Type B pancreatic cell (in vitro differentiated cells): ENCODE measurements at regions not wholly inside any gene's neighbourhood (a gene's known extent, or its start where the extent isn't known, plus 50 kb on each side); places are given as distances from the start of the nearest gene placed in this dataset.

ENCODE experiments used
- DNase-seq: peaks from one replicate; pipeline ENCODE4 v3.0.0; 2021; ENCODE audit warnings: mixed read lengths; ENCODE audit not compliant: unreplicated experiment; ENCODE audit errors: extremely low spot score
- H3K27ac Mint-ChIP-seq: 2 replicates; pipeline ENCODE4 v1.8.0; 2021; ENCODE audit warnings: mild to moderate bottlenecking, mixed read lengths
- H3K27me3 Mint-ChIP-seq: 2 replicates; pipeline ENCODE4 v1.8.0; 2021; ENCODE audit warnings: mixed read lengths
- H3K36me3 Mint-ChIP-seq: 2 replicates; pipeline ENCODE4 v1.8.0; 2021; ENCODE audit warnings: mixed read lengths
- H3K4me1 Mint-ChIP-seq: one replicate; pipeline ENCODE4 v1.8.0; 2021; ENCODE audit warnings: mixed read lengths; ENCODE audit not compliant: unreplicated experiment
- H3K4me3 Mint-ChIP-seq: 2 replicates; pipeline ENCODE4 v1.8.0; 2021; ENCODE audit warnings: mild to moderate bottlenecking, mixed read lengths
- H3K9me3 Mint-ChIP-seq: 2 replicates; pipeline ENCODE4 v1.8.0; 2021; ENCODE audit warnings: mixed read lengths
- TF ChIP-seq, protein P1 (sequence below): fragments of 200-600 bp; sonication (generic); conservative IDR thresholded peaks from 2 replicates; pipeline ENCODE4 v1.5.0; 2021; ENCODE audit warnings: antibody characterized with exemption, mild to moderate bottlenecking

DNA sequence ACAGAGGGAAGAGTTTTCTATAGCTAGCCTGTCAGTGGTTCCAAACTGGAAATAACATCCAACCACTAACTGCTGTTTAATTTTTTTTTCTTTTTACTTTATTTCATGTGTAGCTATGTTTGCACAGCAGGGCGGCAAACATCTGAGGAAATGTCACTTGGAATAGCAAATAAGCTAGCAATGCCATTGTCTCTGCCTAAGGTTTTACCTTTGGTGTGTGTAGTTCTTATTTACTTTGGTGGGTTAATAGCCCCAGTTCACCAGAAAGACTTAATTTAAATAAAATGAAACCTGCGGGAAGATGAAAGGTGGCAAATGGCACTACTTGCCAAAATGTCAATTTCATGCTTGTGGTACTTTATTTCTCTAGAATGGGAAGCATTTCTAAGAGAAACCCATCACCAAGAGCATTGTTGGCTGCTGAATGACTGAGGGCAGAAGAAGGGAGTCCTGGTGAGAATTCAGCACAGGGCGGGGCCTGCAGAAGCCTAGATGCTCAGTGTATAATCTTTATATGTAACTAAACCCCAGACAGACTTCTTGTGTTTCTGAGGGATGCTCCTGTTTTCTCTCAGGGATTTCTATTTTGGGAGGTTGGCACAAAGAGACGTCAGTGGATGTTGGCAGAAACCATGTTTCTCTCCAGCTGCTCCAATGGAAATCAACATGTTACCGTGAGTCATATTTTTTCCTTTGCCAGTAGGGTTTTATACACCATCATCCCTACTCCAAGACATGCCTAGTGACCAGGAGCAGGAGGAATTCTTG lies 300.4 kb upstream of the NT5C1B start:
- no peak for DNase-seq
- Mint-ChIP-seq H3K27me3 (no peaks in the 10 kb centered on the region), H3K9me3 (no peaks in the 10 kb centered on the region), H3K4me1 (peaks cover 22% of the 10 kb centered on the region), H3K27ac (no peak overlapping the region), H3K4me3 (no peak overlapping the region), H3K36me3 (no peaks in the 10 kb centered on the region)
- TF ChIP-seq, protein P1, sequence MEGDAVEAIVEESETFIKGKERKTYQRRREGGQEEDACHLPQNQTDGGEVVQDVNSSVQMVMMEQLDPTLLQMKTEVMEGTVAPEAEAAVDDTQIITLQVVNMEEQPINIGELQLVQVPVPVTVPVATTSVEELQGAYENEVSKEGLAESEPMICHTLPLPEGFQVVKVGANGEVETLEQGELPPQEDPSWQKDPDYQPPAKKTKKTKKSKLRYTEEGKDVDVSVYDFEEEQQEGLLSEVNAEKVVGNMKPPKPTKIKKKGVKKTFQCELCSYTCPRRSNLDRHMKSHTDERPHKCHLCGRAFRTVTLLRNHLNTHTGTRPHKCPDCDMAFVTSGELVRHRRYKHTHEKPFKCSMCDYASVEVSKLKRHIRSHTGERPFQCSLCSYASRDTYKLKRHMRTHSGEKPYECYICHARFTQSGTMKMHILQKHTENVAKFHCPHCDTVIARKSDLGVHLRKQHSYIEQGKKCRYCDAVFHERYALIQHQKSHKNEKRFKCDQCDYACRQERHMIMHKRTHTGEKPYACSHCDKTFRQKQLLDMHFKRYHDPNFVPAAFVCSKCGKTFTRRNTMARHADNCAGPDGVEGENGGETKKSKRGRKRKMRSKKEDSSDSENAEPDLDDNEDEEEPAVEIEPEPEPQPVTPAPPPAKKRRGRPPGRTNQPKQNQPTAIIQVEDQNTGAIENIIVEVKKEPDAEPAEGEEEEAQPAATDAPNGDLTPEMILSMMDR, result no peak

DNA sequence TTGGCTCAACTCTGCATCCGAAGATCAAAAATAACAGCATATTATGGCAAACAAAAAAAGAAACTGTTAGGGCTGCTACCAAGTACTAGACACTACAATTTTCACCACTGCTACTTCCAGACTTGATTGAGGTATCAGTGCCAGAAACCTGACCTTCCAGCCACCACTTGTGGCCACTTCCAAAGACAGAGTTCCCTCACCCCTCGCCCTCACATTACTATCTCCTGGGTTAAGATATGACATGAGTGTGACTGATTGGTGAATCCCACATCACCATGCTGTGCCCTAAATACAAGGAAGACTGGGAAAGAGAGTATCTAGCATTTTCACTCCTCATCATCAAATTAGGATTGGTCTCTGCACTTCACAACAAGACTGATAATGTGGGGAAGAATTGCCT lies 296.1 kb upstream of the NT5C1B start:
- no peak for DNase-seq
- Mint-ChIP-seq H3K36me3 (no peaks in the 10 kb centered on the region), H3K4me3 (no peak overlapping the region), H3K27ac (no peak overlapping the region), H3K27me3 (no peaks in the 10 kb centered on the region), H3K9me3 (no peaks in the 10 kb centered on the region), H3K4me1 (peaks cover 11% of the 10 kb centered on the region)
- TF ChIP-seq, protein P1, result no peak

DNA sequence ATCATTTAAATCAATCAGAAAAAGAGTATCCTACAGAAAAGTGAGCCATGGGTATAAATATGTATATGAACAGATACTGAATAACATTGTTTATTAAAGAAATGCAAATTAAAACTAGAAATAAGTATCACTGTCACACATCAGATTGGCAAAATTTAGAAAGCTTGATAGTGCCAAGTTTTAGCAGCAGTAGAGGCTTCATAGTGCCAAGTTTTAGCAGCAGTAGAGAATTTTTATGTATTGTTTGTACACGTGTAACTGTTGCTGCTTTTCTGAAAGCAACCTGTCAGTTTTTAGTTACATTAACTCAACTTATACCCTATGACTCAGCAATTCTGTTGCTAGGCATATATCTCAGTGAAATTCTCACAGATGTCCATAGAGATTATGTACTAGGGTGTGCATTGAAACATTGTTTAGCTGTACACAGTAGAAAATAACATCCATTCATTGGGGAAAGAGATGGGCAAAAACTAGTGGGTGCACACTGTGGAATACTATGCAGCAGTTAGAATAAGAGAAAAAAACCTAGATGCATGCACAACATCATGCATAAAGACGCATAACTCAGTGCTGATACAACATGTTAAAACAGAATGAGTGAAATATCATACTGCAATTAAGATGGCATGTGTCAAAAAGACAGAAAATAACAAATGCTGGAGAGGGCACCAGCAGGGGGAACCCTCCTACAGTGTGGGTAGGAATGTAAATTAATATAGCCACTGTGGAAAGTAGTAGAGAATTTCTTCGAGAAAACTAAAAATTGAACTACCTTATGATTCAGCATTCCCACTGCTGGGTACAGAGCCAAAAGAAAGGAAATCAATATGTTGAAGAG lies 294.5 kb upstream of the NT5C1B start:
- no peaks in the 10 kb centered on the region for H3K27me3 Mint-ChIP-seq
- H3K4me3 Mint-ChIP-seq, result no peak overlapping the region
- no peaks in the 10 kb centered on the region for H3K36me3 Mint-ChIP-seq
- no peak overlapping the region for H3K27ac Mint-ChIP-seq
- no peak for DNase-seq
- peaks cover 2% of the 10 kb centered on the region for H3K4me1 Mint-ChIP-seq
- TF ChIP-seq, protein P1, result no peak
- no peaks in the 10 kb centered on the region for H3K9me3 Mint-ChIP-seq

DNA sequence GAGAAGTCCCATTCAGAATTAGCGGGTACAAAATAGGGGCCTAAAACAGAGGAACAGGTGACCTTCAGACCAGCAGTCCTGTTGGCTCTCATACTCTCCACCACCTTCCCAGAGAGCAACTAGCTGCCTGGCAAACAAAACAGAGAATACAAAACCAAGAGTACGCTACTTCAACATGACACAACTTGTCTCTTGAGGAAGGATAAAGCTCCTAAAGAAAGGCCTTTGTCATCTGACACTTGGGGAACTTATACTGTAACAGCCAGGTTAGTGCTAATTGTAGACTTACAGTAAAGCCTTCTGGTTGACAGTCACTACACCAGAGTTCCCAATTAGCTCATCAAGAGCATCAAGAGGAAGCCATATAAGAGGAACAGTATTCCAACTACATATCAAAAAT lies 282.1 kb upstream of the NT5C1B start:
- DNase-seq, result no peak
- H3K36me3 Mint-ChIP-seq, result no peaks in the 10 kb centered on the region
- H3K4me1 Mint-ChIP-seq, result no peaks in the 10 kb centered on the region
- peaks cover 8% of the 10 kb centered on the region for H3K9me3 Mint-ChIP-seq
- H3K4me3 Mint-ChIP-seq, result no peak overlapping the region
- H3K27me3 Mint-ChIP-seq, result no peaks in the 10 kb centered on the region
- H3K27ac Mint-ChIP-seq, result no peak overlapping the region
- TF ChIP-seq, protein P1, result no peak

DNA sequence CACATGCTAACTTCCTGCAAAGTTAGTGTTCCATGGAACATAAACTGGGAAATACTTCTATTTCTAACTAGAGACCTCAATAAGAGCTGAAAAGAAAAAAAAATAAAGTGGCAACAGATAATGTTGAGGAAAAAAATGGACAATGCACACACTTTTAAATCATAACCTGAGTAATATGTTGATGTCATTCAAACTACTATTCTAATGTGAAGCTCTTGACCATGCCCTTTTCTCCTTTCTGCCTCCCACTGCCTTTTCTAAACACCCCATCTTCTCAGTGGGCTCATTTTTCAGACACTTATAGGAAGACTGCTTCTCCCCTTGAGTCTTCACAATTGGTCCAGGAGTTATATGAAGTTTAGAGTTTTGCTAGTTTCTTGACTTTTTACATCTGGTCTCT lies 280.9 kb upstream of the NT5C1B start:
- H3K4me3 Mint-ChIP-seq, result no peak overlapping the region
- peaks cover 8% of the 10 kb centered on the region for H3K9me3 Mint-ChIP-seq
- H3K4me1 Mint-ChIP-seq, result no peaks in the 10 kb centered on the region
- no peaks in the 10 kb centered on the region for H3K36me3 Mint-ChIP-seq
- no peak overlapping the region for H3K27ac Mint-ChIP-seq
- TF ChIP-seq, protein P1, result no peak
- DNase-seq, result no peak
- no peaks in the 10 kb centered on the region for H3K27me3 Mint-ChIP-seq
